ENCODE measurements at regions not wholly inside any gene's neighbourhood (a gene's known extent, or its start where the extent isn't known, plus 50 kb on each side); places are given as distances from the start of the nearest gene placed in this dataset.

GRCh38 chr16:7861891-7862582 is 529.4 kb downstream of the RBFOX1 start:
- H3K4me3 ChIP-seq (ENCODE audit: control insufficient read depth, low read depth, low read length) = no peak overlapping the region
- no peak for DNase-seq (ENCODE audit: low read depth)
- no peak for TF ChIP-seq CTCF (IDR thresholded peaks at IDR 0.05; ENCODE audit: control insufficient read depth, insufficient read depth, low read depth, low read length, missing control alignments)

- no peak for DNase-seq (ENCODE audit: low read depth)
These were observed 520.6 kb downstream of the RBFOX1 start for GRCh38 chr16:7853197-7853596.

GRCh38 chr16:7849841-7850240 is 517.2 kb downstream of the RBFOX1 start:
- DNase-seq (ENCODE audit: low read depth) = no peak
- TF ChIP-seq CTCF (IDR thresholded peaks at IDR 0.05; ENCODE audit: control insufficient read depth, insufficient read depth, low read depth, low read length, missing control alignments) = no peak
- H3K4me3 ChIP-seq (ENCODE audit: control insufficient read depth, low read depth, low read length) = no peak overlapping the region

More at GRCh38 chr16:7853197-7853596, 520.6 kb downstream of the RBFOX1 start:
- no peak for TF ChIP-seq CTCF (IDR thresholded peaks at IDR 0.05; ENCODE audit: control insufficient read depth, insufficient read depth, low read depth, low read length, missing control alignments)
- H3K4me3 ChIP-seq (ENCODE audit: control insufficient read depth, low read depth, low read length) = no peak overlapping the region

- TF ChIP-seq CTCF (IDR thresholded peaks at IDR 0.05; ENCODE audit: control insufficient read depth, insufficient read depth, low read depth, low read length, missing control alignments) = no peak
- no peak for DNase-seq (ENCODE audit: low read depth)
These were observed 510.6 kb downstream of the RBFOX1 start for GRCh38 chr16:7843261-7843660.

GRCh38 chr16:7839568-7839967 is 506.9 kb downstream of the RBFOX1 start:
- H3K4me3 ChIP-seq (ENCODE audit: control insufficient read depth, low read depth, low read length) = no peak overlapping the region
- no peak for DNase-seq (ENCODE audit: low read depth)
- no peak for TF ChIP-seq CTCF (IDR thresholded peaks at IDR 0.05; ENCODE audit: control insufficient read depth, insufficient read depth, low read depth, low read length, missing control alignments)

More at GRCh38 chr16:7843261-7843660, 510.6 kb downstream of the RBFOX1 start:
- no peak overlapping the region for H3K4me3 ChIP-seq (ENCODE audit: control insufficient read depth, low read depth, low read length)

- DNase-seq (ENCODE audit: low read depth) = no peak
- TF ChIP-seq CTCF (IDR thresholded peaks at IDR 0.05; ENCODE audit: control insufficient read depth, insufficient read depth, low read depth, low read length, missing control alignments) = no peak
- no peak overlapping the region for H3K4me3 ChIP-seq (ENCODE audit: control insufficient read depth, low read depth, low read length)
These were observed 502.3 kb downstream of the RBFOX1 start for GRCh38 chr16:7834771-7835431.
